GM19463 (cell line): ENCODE measurements at regions not wholly inside any gene's neighbourhood (a gene's known extent, or its start where the extent isn't known, plus 50 kb on each side); places are given as distances from the start of the nearest gene placed in this dataset.

Experiments used
- ATAC-seq: cut with Tn5 transposase; IDR thresholded peaks from one replicate; pipeline ENCODE4 v1.9.1; 2021; ENCODE audit warnings: mild to moderate bottlenecking, moderate library complexity; ENCODE audit not compliant: unreplicated experiment

- no peak for ATAC-seq
Measured at GRCh38 chr6:93575495-93576267, 156.3 kb upstream of the EPHA7 start.

DNA sequence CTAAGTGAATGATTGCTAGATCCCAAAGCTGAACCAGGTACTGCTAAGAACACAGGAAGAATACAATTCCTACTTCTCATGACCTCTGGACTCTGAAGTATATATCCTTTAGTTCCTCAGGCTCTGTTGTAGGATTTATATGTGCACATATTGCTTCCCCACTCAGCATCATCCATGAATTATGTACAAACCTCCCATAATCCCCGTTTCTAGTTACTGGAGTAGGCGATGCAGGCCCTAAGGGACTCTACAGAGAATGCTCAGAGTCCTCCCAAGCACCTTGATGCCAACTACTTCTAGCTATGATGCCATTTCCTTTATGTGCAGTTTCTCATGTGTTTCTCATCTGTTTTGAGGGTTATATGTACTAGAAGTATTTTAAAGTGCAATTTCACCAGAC lies 154.9 kb upstream of the EPHA7 start:
- ATAC-seq: no peak

GRCh38 chr6:93571346-93571745 lies 152.0 kb upstream of the EPHA7 start:
- ATAC-seq: no peak

GRCh38 chr6:93568169-93568568 lies 148.8 kb upstream of the EPHA7 start:
- no peak for ATAC-seq

DNA sequence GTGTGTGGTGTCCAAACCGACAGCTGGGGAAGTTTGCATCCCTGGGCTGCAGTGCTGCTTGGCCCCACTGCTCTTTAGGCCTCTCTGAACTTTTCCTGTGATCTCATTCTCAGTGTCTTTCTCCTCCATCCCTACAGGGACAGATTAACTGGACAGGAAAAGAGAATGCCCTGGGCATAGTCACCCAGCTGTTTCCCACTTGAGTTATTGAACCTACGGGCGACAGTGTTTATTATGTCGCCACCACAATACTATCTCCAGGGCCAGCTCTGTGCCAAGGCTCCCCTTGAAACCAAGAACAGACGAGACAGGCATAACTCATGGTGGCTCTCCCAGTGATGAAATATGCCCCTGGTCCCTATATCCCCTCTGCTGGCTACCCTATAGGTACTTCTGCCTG lies 147.8 kb upstream of the EPHA7 start:
- ATAC-seq: no peak

DNA sequence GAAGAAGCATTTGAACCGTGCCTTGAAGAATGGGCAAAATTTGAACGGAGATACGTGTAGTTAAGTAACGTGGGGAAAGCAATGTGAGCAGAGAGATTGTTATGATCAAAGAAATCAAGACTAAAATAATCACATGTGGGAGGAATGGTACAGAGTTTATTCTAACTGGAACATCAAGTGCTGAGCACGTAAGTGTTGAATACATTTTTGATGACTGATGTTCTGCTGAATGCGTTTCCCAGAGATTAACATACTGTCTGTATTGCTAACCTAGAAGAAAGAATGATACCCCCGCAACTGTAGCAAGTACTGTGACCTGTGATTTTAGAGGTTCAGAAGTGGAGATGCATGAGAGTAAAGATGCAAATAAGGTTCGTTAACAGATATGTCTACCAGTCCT lies 146.9 kb upstream of the EPHA7 start:
- ATAC-seq: no peak

GRCh38 chr6:93562582-93562981 lies 143.2 kb upstream of the EPHA7 start:
- ATAC-seq: no peak

- no peak for ATAC-seq
Measured at GRCh38 chr6:93555292-93555691, 135.9 kb upstream of the EPHA7 start.

DNA sequence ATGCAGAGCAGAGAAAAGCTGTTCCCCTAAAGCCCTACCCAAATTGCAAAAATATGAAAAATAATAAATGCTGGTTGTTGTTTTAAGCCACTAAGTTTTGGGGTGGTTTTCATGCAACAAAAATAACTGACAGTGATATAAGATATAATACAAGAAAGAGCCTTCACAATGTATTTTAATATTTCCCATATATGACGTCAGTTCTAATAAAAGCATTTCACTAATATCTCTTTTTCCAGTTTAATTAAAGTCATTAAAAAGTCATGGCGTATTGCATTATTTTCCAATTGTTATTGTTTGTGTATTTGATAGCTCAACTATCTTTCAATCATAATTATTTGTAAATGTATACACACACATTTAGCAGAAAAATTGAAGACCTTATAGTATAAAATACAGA lies 134.7 kb upstream of the EPHA7 start:
- no peak for ATAC-seq

DNA sequence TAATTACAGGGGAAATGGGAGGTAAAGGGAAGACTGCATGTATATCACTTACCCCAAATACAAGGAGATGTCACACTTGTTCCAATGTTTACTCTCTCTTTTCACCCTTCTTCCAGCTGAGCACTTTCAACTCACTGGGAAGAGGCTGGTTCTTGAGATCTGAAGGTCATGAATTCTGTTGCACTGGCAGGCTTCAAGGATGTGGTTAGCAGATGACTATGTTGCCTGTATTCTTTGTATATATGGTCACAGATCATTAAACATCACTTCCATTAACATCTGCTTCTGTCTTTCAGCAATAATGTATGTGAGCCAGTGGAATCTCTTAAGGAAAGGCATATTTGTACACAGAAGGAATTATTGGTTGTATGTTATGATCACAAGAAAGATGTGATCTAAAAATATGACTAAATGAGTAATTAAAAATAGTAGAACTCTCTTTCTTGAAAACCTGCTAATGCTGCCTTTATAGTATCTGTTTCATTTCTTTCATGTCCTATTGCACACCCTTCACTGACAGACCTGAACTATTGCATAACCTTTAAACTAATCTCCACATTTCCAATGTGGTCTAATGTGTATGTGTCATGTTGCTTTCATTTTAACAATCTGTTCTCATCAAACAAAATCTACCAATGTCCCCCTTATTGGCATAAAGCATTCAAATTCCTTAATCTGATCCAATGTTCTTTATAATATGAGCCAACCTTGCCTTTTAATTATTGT lies 131.4 kb upstream of the EPHA7 start:
- ATAC-seq: no peak

DNA sequence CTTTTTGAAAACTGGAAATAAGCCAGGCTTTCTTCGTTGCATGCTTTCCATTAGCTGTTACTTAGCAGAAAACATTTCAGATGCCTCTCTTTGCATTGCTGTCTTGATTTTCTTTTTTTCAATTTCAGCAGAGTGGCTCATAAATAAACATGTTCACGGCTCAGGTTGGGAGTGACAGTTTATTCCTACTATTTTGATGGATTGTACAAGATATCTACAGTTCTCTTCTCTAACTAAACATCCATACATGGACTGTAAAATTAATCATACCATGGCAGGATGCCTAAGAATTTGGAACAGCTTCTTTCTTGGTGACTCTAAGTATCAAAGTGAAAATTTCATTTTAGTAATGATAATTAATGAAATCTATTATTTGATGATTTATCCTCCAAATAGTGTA lies 130.5 kb upstream of the EPHA7 start:
- ATAC-seq: no peak

DNA sequence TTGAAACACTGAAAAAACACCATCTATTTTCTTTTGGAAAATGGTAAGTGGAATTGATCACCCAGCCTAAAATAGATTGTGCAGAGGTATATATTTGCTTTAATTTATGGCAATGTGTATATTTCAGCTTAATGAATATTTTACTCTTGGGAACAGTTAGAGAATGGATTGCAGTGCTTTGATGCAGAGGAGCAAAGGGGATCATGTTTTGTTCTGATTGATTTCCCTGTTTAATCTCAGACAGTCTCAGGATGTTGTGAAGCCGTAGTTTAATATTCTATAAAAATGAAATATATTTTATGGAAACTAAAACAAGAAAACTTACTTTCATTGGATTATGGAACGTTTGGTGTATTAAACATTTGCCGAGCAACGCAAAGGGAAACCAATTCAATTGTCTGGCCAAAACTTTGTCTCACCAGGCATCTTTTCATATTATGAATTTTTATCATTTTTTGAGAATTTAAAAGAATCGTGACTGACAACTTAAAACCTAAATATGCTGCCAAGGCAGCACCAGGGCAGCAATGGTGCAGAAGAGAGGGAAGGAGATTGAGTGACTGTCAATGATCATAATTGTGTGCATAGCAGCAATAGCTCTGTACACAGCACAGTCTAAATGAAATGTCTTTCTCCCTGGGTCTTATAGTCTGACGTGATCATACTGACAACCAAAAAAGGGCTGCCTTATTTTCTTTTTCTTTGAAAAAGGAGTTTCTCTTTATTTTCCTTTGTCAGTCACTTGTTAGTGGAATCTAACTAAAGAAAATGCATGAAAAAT lies 105.5 kb upstream of the EPHA7 start:
- no peak for ATAC-seq

DNA sequence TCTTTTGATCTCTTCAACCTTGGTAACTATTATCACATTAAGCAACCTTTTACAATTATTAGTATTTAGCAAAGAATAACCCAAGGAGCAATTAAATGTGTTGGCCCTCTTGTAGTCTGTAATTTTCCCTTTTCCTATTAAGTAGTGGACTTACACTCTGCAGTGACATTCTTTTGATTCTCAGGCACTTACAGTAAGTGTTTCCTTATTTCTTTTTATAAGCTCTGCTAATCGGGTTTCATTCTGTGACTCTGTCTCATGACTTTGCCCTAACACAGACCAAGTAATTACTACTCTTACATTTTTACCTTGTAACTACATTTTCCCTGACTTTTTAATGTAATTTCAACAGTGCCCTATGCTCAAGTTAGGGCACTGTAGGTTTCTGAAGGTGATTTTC lies 104.0 kb upstream of the EPHA7 start:
- no peak for ATAC-seq

- ATAC-seq: no peak
Measured at GRCh38 chr6:93516441-93516840, 97.1 kb upstream of the EPHA7 start.

DNA sequence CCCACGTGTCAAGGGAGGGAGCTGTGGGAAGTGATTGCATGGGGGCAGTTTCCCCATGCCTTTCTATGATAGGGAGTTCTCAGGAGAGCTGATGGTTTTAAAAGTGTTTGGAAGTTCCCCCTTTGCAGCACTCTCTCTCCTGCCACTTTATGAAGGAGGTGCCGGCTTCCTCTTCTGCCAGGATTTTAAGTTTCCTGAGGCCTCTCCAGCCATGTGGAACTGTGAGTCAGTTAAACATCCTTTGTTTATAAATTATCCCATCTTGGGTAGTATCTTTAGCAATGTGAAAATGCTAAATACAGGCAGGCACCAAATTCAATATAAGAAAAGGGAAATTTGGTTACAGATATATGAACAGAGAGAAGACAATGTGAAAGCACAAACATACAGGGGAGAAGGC lies 96.4 kb upstream of the EPHA7 start:
- no peak for ATAC-seq

- no peak for ATAC-seq
Measured at GRCh38 chr6:93498713-93499112, 79.4 kb upstream of the EPHA7 start.

GRCh38 chr6:93496548-93496947 lies 77.2 kb upstream of the EPHA7 start:
- no peak for ATAC-seq

DNA sequence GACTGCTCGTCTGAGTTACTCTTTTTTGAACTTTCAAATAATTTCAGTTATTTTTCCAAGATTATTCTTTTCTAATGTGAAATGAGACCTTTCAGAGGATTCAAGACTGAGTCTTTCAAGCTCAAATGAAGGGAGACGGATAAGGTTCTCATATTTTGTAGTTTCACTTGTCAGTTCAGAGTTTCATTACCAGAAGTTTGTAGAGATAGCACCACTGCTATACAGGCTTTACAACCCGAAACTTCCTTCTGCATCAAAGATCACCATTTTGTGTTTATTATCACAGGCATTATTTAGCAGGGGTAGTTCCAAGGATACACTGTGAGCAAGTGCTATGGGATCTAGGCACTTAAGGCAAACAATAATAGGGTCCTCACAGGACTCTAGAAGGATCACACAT lies 74.7 kb upstream of the EPHA7 start:
- ATAC-seq: no peak

- ATAC-seq: no peak
Measured at GRCh38 chr6:93474733-93475179, 55.4 kb upstream of the EPHA7 start.

DNA sequence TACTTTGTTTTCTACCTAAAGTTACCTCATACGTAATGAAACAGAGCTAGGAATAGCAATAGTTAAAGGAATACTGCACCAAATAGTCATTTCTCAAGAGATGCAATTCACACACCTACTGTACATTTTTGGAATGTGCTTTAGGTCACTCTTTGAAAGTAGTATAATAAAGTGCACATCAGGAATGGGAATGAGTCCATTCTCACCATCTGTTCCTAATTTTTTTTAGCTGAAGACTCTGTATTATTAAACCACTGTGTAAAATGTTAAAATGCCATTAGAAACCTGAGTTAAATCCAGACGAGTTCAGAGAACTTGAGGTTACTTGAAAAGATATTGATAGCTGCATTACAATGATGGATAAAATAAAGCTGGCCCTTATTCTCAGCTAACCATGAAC lies 51.9 kb upstream of the EPHA7 start:
- ATAC-seq: no peak
